ENCODE measurements at regions not wholly inside any gene's neighbourhood (a gene's known extent, or its start where the extent isn't known, plus 50 kb on each side); places are given as distances from the start of the nearest gene placed in this dataset.

- Histone ChIP-seq H4K8ac (ENCODE audit: extremely low read depth, insufficient read depth, low read length) (no peak overlapping the region), H3K4me1 (replicated peaks in 1 of 4; ENCODE audit: control insufficient read depth in 3 of 4, insufficient read depth in 4 of 4, low read length in 3 of 4) (peaks cover 0 to 3% (median 1%) of the 10 kb centered on the region in 4 experiments; a peak in 2 of 7 replicates), H3K27ac (ENCODE audit: low read depth, low read length) (no peak overlapping the region), H4K91ac (replicated peaks; ENCODE audit: insufficient read length, low read length) (no peak overlapping the region), H3K4ac (replicated peaks; ENCODE audit: insufficient read length, low read depth, low read length) (no peak overlapping the region), H3K14ac (ENCODE audit: insufficient read length) (no peak overlapping the region), H3K27me3 (replicated peaks in 1 of 4; ENCODE audit: control insufficient read depth in 3 of 4, extremely low read depth in 1 of 4, insufficient read depth in 3 of 4, low read length in 3 of 4) (peaks cover 11 to 26% (median 24%) of the 10 kb centered on the region in 4 experiments), H2BK5ac (ENCODE audit: low read depth, low read length) (no peak overlapping the region), H2BK15ac (ENCODE audit: low read length) (no peak overlapping the region), H3K9me3 (ENCODE audit: insufficient read depth in 2 of 2, low read depth in 1 of 2, low read length in 1 of 2) (no peaks in the 10 kb centered on the region), H3K4me3 (ENCODE audit: extremely low read depth in 1 of 4, insufficient read depth in 2 of 4, low read depth in 3 of 4, low read length in 4 of 4) (no peak overlapping the region), H3K23me2 (ENCODE audit: low read depth, low read length) (no peaks in the 10 kb centered on the region), H2BK120ac (replicated peaks; ENCODE audit: low read depth, low read length) (no peak overlapping the region), H3K79me2 (ENCODE audit: control insufficient read depth in 1 of 2, insufficient read depth in 2 of 2, low read length in 2 of 2) (no peaks in the 10 kb centered on the region), H3K9ac (replicated peaks in 1 of 4; ENCODE audit: extremely low read depth in 1 of 4, low read depth in 3 of 4, low read length in 3 of 4) (no peak overlapping the region), H3K4me2 (ENCODE audit: insufficient read depth in 1 of 2, low read depth in 2 of 2, low read length in 2 of 2) (no peak overlapping the region), H2BK20ac (ENCODE audit: low read length) (no peak overlapping the region), H2AK5ac (ENCODE audit: low read depth, low read length) (no peak overlapping the region), H3K36me3 (ENCODE audit: control insufficient read depth in 2 of 4, insufficient read depth in 4 of 4, low read length in 3 of 4) (no peaks in the 10 kb centered on the region), H3K79me1 (ENCODE audit: low read depth, low read length) (no peaks in the 10 kb centered on the region), H3K23ac (ENCODE audit: insufficient read length) (no peak overlapping the region), H2BK12ac (ENCODE audit: low read depth, low read length) (no peak overlapping the region), H2AFZ (ENCODE audit: low read length) (no peak overlapping the region), H4K5ac (ENCODE audit: insufficient read length, low read depth, low read length) (no peak overlapping the region), H4K20me1 (replicated peaks in 1 of 2; ENCODE audit: control insufficient read depth in 1 of 2, insufficient read depth in 2 of 2, low read length in 2 of 2) (no peaks in the 10 kb centered on the region), H3K18ac (ENCODE audit: extremely low read depth, low read length) (no peak overlapping the region), H3K56ac (replicated peaks; ENCODE audit: insufficient read length, low read depth, low read length) (no peak overlapping the region)
- DNase-seq (ENCODE audit: low read depth in 1 of 2, low spot score in 2 of 2) (no peak), FAIRE-seq (no peak)
- CTCF ChIA-PET (ENCODE audit: partially characterized antibody): interaction anchor here (0.6 to 13.2 kb wide), 15 partner anchors 8 to 269 kb away, joined by 3 to 172 read pairs (median 5); partner anchors contain the start of gene FOXD2
- WGBS, 2 experiments (ENCODE audit: extremely low coverage in 1 of 2, insufficient coverage in 1 of 2, insufficient read length in 1 of 2, insufficient replicate concordance in 2 of 2, low coverage in 1 of 2, low lambda C conversion rate in 2 of 2, missing lambda C conversion rate in 1 of 2): 90% methylated on average over 9 of the region's 9 CpGs; no CpG with 5 or more reads in 1 of the 2 experiments
- POLR2A ChIA-PET (ENCODE audit: partially characterized antibody): no interaction called here
- TF ChIP-seq ATF3 (IDR thresholded peaks at IDR 0.05; ENCODE audit: insufficient read depth, low read depth, low read length) (no peak), SIRT6 (IDR thresholded peaks at IDR 0.05; ENCODE audit: low read length) (no peak), ASH2L (IDR thresholded peaks at IDR 0.05; ENCODE audit: low read length) (no peak), EGR1 (IDR thresholded peaks at IDR 0.05; ENCODE audit: borderline replicate concordance, low read depth, low read length) (no peak), CHD2 (IDR thresholded peaks at IDR 0.05; ENCODE audit: low read length) (no peak), SP2 (IDR thresholded peaks at IDR 0.05; ENCODE audit: low read length) (no peak), BCL11A (IDR thresholded peaks at IDR 0.05; ENCODE audit: low read depth in 2 of 2, low read length in 2 of 2) (no peak)
These were observed 265.4 kb downstream of the FOXD2 start for GRCh38 chr1:47703156-47703825.

Measured in H1 (cell line).